ENCODE measurements at regions not wholly inside any gene's neighbourhood (a gene's known extent, or its start where the extent isn't known, plus 50 kb on each side); places are given as distances from the start of the nearest gene placed in this dataset.

DNA sequence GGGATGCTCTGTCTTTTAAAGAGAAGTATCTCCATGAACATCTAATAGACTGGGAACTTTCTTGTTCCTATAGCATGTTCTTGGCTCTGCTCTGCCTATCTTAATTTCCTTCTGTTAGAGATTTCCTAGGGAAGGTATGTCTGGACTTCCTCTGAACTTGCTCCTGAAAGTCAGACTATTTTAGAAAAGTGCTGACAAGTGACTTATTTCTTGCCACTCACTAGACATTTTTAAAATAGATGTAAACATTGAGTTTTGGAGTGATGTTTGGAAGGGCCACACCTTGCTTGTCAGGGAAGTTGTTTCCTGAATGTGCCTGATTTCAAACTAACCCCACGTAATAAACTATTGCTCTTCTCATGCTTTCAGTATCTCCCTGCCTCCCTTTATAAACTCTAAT is 62.4 kb upstream of the ATP8A1 start:
- TF ChIP-seq, protein P1, sequence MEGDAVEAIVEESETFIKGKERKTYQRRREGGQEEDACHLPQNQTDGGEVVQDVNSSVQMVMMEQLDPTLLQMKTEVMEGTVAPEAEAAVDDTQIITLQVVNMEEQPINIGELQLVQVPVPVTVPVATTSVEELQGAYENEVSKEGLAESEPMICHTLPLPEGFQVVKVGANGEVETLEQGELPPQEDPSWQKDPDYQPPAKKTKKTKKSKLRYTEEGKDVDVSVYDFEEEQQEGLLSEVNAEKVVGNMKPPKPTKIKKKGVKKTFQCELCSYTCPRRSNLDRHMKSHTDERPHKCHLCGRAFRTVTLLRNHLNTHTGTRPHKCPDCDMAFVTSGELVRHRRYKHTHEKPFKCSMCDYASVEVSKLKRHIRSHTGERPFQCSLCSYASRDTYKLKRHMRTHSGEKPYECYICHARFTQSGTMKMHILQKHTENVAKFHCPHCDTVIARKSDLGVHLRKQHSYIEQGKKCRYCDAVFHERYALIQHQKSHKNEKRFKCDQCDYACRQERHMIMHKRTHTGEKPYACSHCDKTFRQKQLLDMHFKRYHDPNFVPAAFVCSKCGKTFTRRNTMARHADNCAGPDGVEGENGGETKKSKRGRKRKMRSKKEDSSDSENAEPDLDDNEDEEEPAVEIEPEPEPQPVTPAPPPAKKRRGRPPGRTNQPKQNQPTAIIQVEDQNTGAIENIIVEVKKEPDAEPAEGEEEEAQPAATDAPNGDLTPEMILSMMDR (IDR thresholded peaks at IDR 0.05; ENCODE audit: low read depth, low read length) = no peak
- TF ChIP-seq EZH2phosphoT487 (IDR thresholded peaks at IDR 0.05; ENCODE audit: low read depth) = no peak

All from OCI-LY3 (cell line).